PFSK-1 (cell line): ENCODE measurements at regions not wholly inside any gene's neighbourhood (a gene's known extent, or its start where the extent isn't known, plus 50 kb on each side); places are given as distances from the start of the nearest gene placed in this dataset.

Experiments
- POLR2AphosphoS5 ChIP-seq: IDR thresholded peaks from 2 replicates; pipeline ENCODE4 v1.6.1; 2012; ENCODE audit warnings: low read depth, mild to moderate bottlenecking, control low read depth, low read length, moderate library complexity
- SIN3A ChIP-seq: IDR thresholded peaks from 2 replicates; pipeline ENCODE4 v1.6.1; 2012; ENCODE audit warnings: mild to moderate bottlenecking, low read length, moderate library complexity, borderline replicate concordance; ENCODE audit not compliant: insufficient read depth
- TAF1 ChIP-seq: IDR thresholded peaks from 2 replicates; pipeline ENCODE4 v1.6.1; 2012; ENCODE audit warnings: low read length, control low read depth, borderline replicate concordance; ENCODE audit not compliant: insufficient read depth
- TF ChIP-seq, protein P1 (sequence below), 2 experiments: IDR thresholded peaks; 2 replicates each; pipeline versions ENCODE4 v1.6.1 to v1.8.0; 2011 to 2012; ENCODE audit warnings: low read depth in 2 of 2, low read length in 2 of 2, control low read depth in 1 of 2, inconsistent platforms in 1 of 2, mild to moderate bottlenecking in 1 of 2, moderate library complexity in 1 of 2; ENCODE audit not compliant: insufficient read depth in 1 of 2

DNA sequence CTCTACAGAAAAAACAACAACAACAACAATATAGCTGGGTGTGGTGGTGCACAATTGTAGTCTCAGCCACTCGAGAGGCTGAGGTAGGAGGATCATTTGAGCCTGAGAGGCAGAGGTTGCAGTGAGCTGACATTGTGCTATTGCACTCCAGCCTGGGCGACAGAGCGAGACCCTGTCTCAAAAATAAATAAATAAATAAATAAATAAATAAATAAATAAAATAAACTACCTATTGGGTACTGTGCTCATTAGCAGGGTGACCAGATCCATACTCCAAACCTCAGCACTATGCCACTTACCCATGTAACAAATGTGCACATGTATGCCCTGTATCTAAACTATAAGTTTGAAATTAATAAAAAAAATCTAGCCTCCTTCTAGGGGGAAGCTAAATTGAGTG, 369.4 kb upstream of the AJAP1 start:
- TF ChIP-seq POLR2AphosphoS5 (no peak), TAF1 (no peak), SIN3A (no peak)
- TF ChIP-seq, protein P1, sequence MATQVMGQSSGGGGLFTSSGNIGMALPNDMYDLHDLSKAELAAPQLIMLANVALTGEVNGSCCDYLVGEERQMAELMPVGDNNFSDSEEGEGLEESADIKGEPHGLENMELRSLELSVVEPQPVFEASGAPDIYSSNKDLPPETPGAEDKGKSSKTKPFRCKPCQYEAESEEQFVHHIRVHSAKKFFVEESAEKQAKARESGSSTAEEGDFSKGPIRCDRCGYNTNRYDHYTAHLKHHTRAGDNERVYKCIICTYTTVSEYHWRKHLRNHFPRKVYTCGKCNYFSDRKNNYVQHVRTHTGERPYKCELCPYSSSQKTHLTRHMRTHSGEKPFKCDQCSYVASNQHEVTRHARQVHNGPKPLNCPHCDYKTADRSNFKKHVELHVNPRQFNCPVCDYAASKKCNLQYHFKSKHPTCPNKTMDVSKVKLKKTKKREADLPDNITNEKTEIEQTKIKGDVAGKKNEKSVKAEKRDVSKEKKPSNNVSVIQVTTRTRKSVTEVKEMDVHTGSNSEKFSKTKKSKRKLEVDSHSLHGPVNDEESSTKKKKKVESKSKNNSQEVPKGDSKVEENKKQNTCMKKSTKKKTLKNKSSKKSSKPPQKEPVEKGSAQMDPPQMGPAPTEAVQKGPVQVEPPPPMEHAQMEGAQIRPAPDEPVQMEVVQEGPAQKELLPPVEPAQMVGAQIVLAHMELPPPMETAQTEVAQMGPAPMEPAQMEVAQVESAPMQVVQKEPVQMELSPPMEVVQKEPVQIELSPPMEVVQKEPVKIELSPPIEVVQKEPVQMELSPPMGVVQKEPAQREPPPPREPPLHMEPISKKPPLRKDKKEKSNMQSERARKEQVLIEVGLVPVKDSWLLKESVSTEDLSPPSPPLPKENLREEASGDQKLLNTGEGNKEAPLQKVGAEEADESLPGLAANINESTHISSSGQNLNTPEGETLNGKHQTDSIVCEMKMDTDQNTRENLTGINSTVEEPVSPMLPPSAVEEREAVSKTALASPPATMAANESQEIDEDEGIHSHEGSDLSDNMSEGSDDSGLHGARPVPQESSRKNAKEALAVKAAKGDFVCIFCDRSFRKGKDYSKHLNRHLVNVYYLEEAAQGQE (IDR thresholded peaks at IDR 0.05; ENCODE audit: insufficient read depth in 1 of 2, low read depth in 2 of 2, low read length in 2 of 2) = no peak
